OCI-LY7 (cell line): ENCODE measurements at regions not wholly inside any gene's neighbourhood (a gene's known extent, or its start where the extent isn't known, plus 50 kb on each side); places are given as distances from the start of the nearest gene placed in this dataset.

Experiments
- BruUV-seq: library from RNA; stranded (reverse); fragments of 400-500 nt; replicated peaks from 2 replicates; lab custom pipeline; 2021; lab: Mats Ljungman, UMichigan
- CTCF ChIA-PET: fragments of 300-600 bp; sonication (Branson Sonifier 250); formaldehyde crosslinking; loops from one replicate; lab custom pipeline; 2022; ENCODE audit warnings: antibody characterized with exemption; ENCODE audit not compliant: unreplicated experiment; lab: Charles Lee
- POLR2A ChIA-PET: fragments of 300-600 bp; sonication (Branson Sonifier 250); formaldehyde crosslinking; loops from one replicate; lab custom pipeline; 2022; ENCODE audit warnings: antibody characterized with exemption; lab: Charles Lee
- DNase-seq: peaks from one replicate; pipeline ENCODE4 v3.0.0-alpha.2; 2015; ENCODE audit warnings: low spot score
- H2AFZ ChIP-seq: fragments of 200-600 bp; sonication (generic), shearing (Covaris generic); 2 replicates; pipeline ENCODE4 v1.6.1; 2014; ENCODE audit warnings: mild to moderate bottlenecking, antibody characterized with exemption, low read length, moderate library complexity
- H3K27ac ChIP-seq: fragments of 200-600 bp; sonication (generic); 2 replicates; pipeline ENCODE4 v1.5.1; 2014; ENCODE audit warnings: mixed run types, low read depth, mild to moderate bottlenecking, moderate library complexity, low read length, inconsistent platforms; ENCODE audit not compliant: poor library complexity, severe bottlenecking
- H3K36me3 ChIP-seq: fragments of 200-600 bp; sonication (generic); 2 replicates; pipeline ENCODE4 v1.6.1; 2014; ENCODE audit warnings: mild to moderate bottlenecking, antibody characterized with exemption, low read length, moderate library complexity, mixed read lengths; ENCODE audit not compliant: insufficient read depth
- H3K4me1 ChIP-seq: fragments of 200-600 bp; sonication (generic); 2 replicates; pipeline ENCODE4 v1.5.1; 2014; ENCODE audit warnings: mild to moderate bottlenecking, low read length; ENCODE audit not compliant: insufficient read depth, poor library complexity, severe bottlenecking
- H3K4me2 ChIP-seq: fragments of 200-600 bp; sonication (generic); 2 replicates; pipeline ENCODE4 v1.6.1; 2014; ENCODE audit warnings: mild to moderate bottlenecking, low read length
- H3K4me3 ChIP-seq: fragments of 200-600 bp; sonication (generic); 2 replicates; pipeline ENCODE4 v1.5.1; 2014; ENCODE audit warnings: mild to moderate bottlenecking, low read depth, low read length; ENCODE audit not compliant: poor library complexity, severe bottlenecking
- H3K79me2 ChIP-seq: fragments of 200-600 bp; sonication (generic); 2 replicates; pipeline ENCODE4 v1.6.1; 2016; ENCODE audit warnings: low read depth, mild to moderate bottlenecking, low read length, moderate library complexity, mixed read lengths; ENCODE audit not compliant: insufficient read depth
- H3K9me2 ChIP-seq: fragments of 200-600 bp; sonication (generic); 2 replicates; pipeline ENCODE4 v1.6.1; 2016; ENCODE audit warnings: mild to moderate bottlenecking, low read length, mixed read lengths; ENCODE audit not compliant: insufficient read depth
- H3K9me3 ChIP-seq: fragments of 200-600 bp; sonication (generic); 2 replicates; pipeline ENCODE4 v1.6.1; 2014; ENCODE audit warnings: mild to moderate bottlenecking, mixed run types, low read length, mixed read lengths
- H4K20me1 ChIP-seq: fragments of 200-600 bp; sonication (generic); 2 replicates; pipeline ENCODE4 v1.6.1; 2014; ENCODE audit warnings: mild to moderate bottlenecking, antibody characterized with exemption, low read length, moderate library complexity, mixed read lengths; ENCODE audit not compliant: insufficient read depth
- EZH2phosphoT487 ChIP-seq: fragments of 200-600 bp; sonication (generic); IDR thresholded peaks from 2 replicates; pipeline ENCODE4 v1.6.1; 2018; ENCODE audit warnings: low read depth, borderline replicate concordance, mild to moderate bottlenecking, mixed run types, antibody characterized with exemption, low read length, moderate library complexity, mixed read lengths
- intact Hi-C: fragments of 100-400 bp; cut with micrococcal nuclease; formaldehyde crosslinking; loops from one replicate; pipeline ENCODE4 v1.10.0; 2022; ENCODE audit not compliant: unreplicated experiment
- TF ChIP-seq, protein P1 (sequence below): fragments of 200-600 bp; sonication (generic); conservative IDR thresholded peaks from 2 replicates; pipeline ENCODE4 v1.5.1; 2014; ENCODE audit warnings: mild to moderate bottlenecking, antibody characterized with exemption, low read length, moderate library complexity, mixed read lengths

DNA sequence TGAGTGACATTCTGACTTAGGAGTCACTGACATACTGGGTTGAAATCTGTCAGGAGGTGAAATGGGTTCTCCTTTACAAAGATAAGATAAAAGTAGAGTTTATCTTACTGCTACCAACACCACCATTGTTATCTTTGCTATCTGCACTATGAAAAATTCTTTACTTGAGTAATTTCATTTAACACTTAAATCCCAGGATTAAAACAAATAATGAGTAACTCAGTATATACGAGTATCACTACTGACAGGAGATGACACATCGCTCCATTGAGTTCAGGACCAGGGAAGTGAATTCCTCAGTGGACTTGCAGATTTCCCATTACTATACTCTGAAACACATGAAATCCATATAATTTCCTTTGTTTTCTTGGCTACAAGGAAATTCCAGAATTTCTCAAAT, 242.1 kb upstream of the NLRP1 start:
- Histone ChIP-seq H3K27ac (no peak overlapping the region), H3K4me1 (no peaks in the 10 kb centered on the region), H3K79me2 (no peaks in the 10 kb centered on the region), H3K4me2 (no peak overlapping the region), H3K4me3 (no peak overlapping the region), H3K9me3 (no peaks in the 10 kb centered on the region), H3K9me2 (no peaks in the 10 kb centered on the region), H4K20me1 (no peaks in the 10 kb centered on the region), H2AFZ (no peak overlapping the region), H3K36me3 (no peaks in the 10 kb centered on the region)
- CTCF ChIA-PET = no interaction called here
- DNase-seq = no peak
- intact Hi-C loops = no loop called here
- POLR2A ChIA-PET = no interaction called here
- no peak for TF ChIP-seq EZH2phosphoT487
- TF ChIP-seq, protein P1, sequence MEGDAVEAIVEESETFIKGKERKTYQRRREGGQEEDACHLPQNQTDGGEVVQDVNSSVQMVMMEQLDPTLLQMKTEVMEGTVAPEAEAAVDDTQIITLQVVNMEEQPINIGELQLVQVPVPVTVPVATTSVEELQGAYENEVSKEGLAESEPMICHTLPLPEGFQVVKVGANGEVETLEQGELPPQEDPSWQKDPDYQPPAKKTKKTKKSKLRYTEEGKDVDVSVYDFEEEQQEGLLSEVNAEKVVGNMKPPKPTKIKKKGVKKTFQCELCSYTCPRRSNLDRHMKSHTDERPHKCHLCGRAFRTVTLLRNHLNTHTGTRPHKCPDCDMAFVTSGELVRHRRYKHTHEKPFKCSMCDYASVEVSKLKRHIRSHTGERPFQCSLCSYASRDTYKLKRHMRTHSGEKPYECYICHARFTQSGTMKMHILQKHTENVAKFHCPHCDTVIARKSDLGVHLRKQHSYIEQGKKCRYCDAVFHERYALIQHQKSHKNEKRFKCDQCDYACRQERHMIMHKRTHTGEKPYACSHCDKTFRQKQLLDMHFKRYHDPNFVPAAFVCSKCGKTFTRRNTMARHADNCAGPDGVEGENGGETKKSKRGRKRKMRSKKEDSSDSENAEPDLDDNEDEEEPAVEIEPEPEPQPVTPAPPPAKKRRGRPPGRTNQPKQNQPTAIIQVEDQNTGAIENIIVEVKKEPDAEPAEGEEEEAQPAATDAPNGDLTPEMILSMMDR = no peak
- BruUV-seq = no TSS peak

DNA sequence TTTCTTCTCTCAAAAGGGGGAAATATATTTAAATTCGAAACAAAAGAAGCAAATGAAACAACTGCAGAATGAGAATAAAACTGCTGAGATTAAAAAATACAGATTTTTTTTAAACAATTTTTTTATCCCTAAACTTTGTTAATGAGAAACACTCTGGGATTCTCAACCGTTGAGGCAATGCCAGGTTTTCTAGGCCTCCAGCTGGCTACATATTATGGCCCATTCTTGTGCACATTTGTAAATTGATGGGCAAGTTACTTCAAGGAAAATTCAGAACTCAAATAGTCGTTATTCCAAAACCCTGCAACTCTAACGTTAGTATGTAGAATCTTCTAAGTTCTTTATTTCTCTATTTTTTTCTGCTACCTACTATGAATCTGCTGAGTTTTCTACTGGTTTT, 239.3 kb upstream of the WSCD1 start:
- H3K36me3 ChIP-seq = no peaks in the 10 kb centered on the region
- BruUV-seq = no TSS peak
- H3K79me2 ChIP-seq = no peaks in the 10 kb centered on the region
- H2AFZ ChIP-seq = 0 out of 2 replicates have a peak overlapping the region, but pooled peaks have one; percentile 1
- no peak overlapping the region for H3K4me3 ChIP-seq
- no peaks in the 10 kb centered on the region for H4K20me1 ChIP-seq
- intact Hi-C loops = no loop called here
- H3K4me1 ChIP-seq = peaks cover 31% of the 10 kb centered on the region
- TF ChIP-seq, protein P1 = no peak
- TF ChIP-seq EZH2phosphoT487 = no peak
- DNase-seq = no peak
- CTCF ChIA-PET = no interaction called here
- POLR2A ChIA-PET = no interaction called here
- no peaks in the 10 kb centered on the region for H3K9me3 ChIP-seq
- H3K27ac ChIP-seq = no peak overlapping the region
- H3K9me2 ChIP-seq = no peaks in the 10 kb centered on the region
- no peak overlapping the region for H3K4me2 ChIP-seq

DNA sequence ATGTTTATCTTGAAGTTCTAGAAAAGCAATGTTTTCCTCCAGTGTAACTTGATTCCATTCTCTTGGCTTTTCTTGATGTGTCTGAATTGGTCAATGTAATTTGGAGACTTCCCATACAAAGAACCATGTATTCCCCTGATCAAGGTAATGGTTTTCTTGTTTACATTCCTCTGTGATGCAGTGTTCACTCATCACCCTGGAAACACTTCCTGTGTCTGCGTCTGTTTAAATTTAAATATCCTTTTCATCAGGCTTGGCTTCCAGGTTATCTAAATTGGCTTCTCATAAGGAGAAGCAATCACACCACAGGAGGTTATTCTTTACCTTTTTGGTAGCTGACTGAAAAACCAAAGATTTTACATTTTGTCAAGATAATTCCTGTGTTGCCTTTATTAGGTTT, 237.3 kb upstream of the WSCD1 start:
- TF ChIP-seq EZH2phosphoT487 = no peak
- TF ChIP-seq, protein P1 = no peak
- Histone ChIP-seq H3K9me2 (no peaks in the 10 kb centered on the region), H3K79me2 (no peaks in the 10 kb centered on the region), H2AFZ (peak overlapping the region; percentile 93), H3K9me3 (no peaks in the 10 kb centered on the region), H3K4me1 (peaks cover 31% of the 10 kb centered on the region), H3K36me3 (no peaks in the 10 kb centered on the region), H3K27ac (no peak overlapping the region), H4K20me1 (no peaks in the 10 kb centered on the region), H3K4me2 (peak overlapping the region; percentile 57), H3K4me3 (peak overlapping the region; percentile 15)
- POLR2A ChIA-PET = no interaction called here
- no TSS peak for BruUV-seq
- CTCF ChIA-PET = no interaction called here
- peak; percentile 43 for DNase-seq
- intact Hi-C loops = no loop called here
